Spleen (tissue), 11 donors: ENCODE measurements at regions not wholly inside any gene's neighbourhood (a gene's known extent, or its start where the extent isn't known, plus 50 kb on each side); places are given as distances from the start of the nearest gene placed in this dataset.
"Not testable (repeated sequence)": the region's sequence is repeated elsewhere in the genome, so short reads cannot be mapped to it uniquely, and the experiment has no call there.

Experiments
- DNase-seq: peaks from one replicate; pipeline ENCODE4 v3.0.0-alpha.2; 2020
- H3K27ac ChIP-seq, 8 donors: fragments of 200-600 bp; sonication (generic) in 7 of 8; 1 replicate in 4 of 8; 2 replicates in 4 of 8; pipeline versions ENCODE4 v1.5.0 to v1.8.0; 2016 to 2021; ENCODE audit warnings: inconsistent platforms in 4 of 8, mild to moderate bottlenecking in 4 of 8, moderate library complexity in 1 of 8
- H3K27me3 ChIP-seq, 7 donors: fragments of 200-600 bp; sonication (generic) in 6 of 7; replicated peaks in 1 of 7; 1 replicate in 4 of 7; 2 replicates in 3 of 7; pipeline versions ENCODE4 v1.5.0 to v1.8.0; 2016 to 2021; ENCODE audit warnings: inconsistent platforms in 3 of 7, mild to moderate bottlenecking in 1 of 7
- H3K36me3 ChIP-seq, 6 donors: fragments of 200-600 bp; sonication (generic) in 5 of 6; 1 replicate in 4 of 6; 2 replicates in 2 of 6; pipeline versions ENCODE4 v1.5.0 to v1.8.0; 2016 to 2021; ENCODE audit warnings: inconsistent platforms in 2 of 6
- H3K4me1 ChIP-seq, 6 donors: fragments of 200-600 bp; sonication (generic) in 5 of 6; 1 replicate in 3 of 6; 2 replicates in 3 of 6; pipeline versions ENCODE4 v1.5.0 to v1.8.0; 2016 to 2021; ENCODE audit warnings: inconsistent platforms in 3 of 6
- H3K4me3 ChIP-seq, 8 donors: fragments of 200-600 bp; sonication (generic) in 7 of 8; 1 replicate in 4 of 8; 2 replicates in 4 of 8; pipeline versions ENCODE4 v1.5.0 to v1.8.0; 2016 to 2021; ENCODE audit warnings: inconsistent platforms in 4 of 8, mild to moderate bottlenecking in 4 of 8, moderate library complexity in 2 of 8
- H3K9me3 ChIP-seq, 8 donors: fragments of 200-600 bp; sonication (generic) in 7 of 8; 1 replicate in 4 of 8; 2 replicates in 4 of 8; pipeline versions ENCODE4 v1.5.0 to v1.8.0; 2016 to 2021; ENCODE audit warnings: inconsistent platforms in 4 of 8
- POLR2A ChIP-seq, 3 donors: fragments of 450-650 bp; IDR thresholded peaks; one replicate each; pipeline ENCODE4 v1.5.1; 2017; ENCODE audit warnings: antibody characterized with exemption in 3 of 3, mild to moderate bottlenecking in 1 of 3
- POLR2AphosphoS5 ChIP-seq, 3 donors: sonication (generic); formaldehyde crosslinking; IDR thresholded peaks; one replicate each; pipeline ENCODE4 v1.5.1; 2017; ENCODE audit warnings: antibody characterized with exemption in 3 of 3
- WGBS, 5 donors: extraction: QIAGEN DNeasy Blood & Tissue Kit in 3 of 5; methylation state at CpG; one replicate each; pipeline versions ENCODE4 v1.1.5 to v1.1.7; 2013 to 2018; 5-methylcytosine and 5-hydroxymethylcytosine counted together
- intact Hi-C: fragments of 100-400 bp; cut with DNase I; formaldehyde crosslinking; loops from one replicate; pipeline ENCODE4 v1.15.0; 2023; ENCODE audit warnings: low total_unique reads
- TF ChIP-seq, protein P1 (sequence below), 11 experiments: fragments of 200-600 bp in 7 of 11; fragments of 450-650 bp in 4 of 11; sonication (generic) in 4 of 11; IDR thresholded peaks in 8 of 11; conservative IDR thresholded peaks in 3 of 11; 1 replicate in 7 of 11; 2 replicates in 4 of 11; pipeline versions ENCODE4 v1.4.0 to v1.8.0; 2016 to 2021; ENCODE audit warnings: antibody characterized with exemption in 11 of 11, inconsistent platforms in 4 of 11, mild to moderate bottlenecking in 1 of 11
- donor health status: healthy with polysubstance abuse.
- donor health status: DM: no; HTN: no; CAD: no; lungs with moderate emphysema.
- donor health status: DM: no; HTN: no; CAD: no.
- donor health status: Bipolar disorder and iron deficiency.
- donor health status: healthy.
- donor health status: DM: no; HTN: no; CAD: no.
- donor health status: DM: yes; HTN: yes; CAD: no.

GRCh38 chr9:27679338-27679737, 106.1 kb upstream of the C9orf72 start:
- peaks cover 0 to 9% (median 0%) of the 10 kb centered on the region in 7 donors for H3K27me3 ChIP-seq
- no peaks in the 10 kb centered on the region for H3K4me1 ChIP-seq
- intact Hi-C loops: no loop called here
- H3K4me3 ChIP-seq: no peak overlapping the region
- TF ChIP-seq, protein P1, sequence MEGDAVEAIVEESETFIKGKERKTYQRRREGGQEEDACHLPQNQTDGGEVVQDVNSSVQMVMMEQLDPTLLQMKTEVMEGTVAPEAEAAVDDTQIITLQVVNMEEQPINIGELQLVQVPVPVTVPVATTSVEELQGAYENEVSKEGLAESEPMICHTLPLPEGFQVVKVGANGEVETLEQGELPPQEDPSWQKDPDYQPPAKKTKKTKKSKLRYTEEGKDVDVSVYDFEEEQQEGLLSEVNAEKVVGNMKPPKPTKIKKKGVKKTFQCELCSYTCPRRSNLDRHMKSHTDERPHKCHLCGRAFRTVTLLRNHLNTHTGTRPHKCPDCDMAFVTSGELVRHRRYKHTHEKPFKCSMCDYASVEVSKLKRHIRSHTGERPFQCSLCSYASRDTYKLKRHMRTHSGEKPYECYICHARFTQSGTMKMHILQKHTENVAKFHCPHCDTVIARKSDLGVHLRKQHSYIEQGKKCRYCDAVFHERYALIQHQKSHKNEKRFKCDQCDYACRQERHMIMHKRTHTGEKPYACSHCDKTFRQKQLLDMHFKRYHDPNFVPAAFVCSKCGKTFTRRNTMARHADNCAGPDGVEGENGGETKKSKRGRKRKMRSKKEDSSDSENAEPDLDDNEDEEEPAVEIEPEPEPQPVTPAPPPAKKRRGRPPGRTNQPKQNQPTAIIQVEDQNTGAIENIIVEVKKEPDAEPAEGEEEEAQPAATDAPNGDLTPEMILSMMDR (IDR thresholded peaks at IDR 0.05 in 8 of 11, conservative IDR thresholded peaks at IDR 0.05 in 3 of 11): no peak
- TF ChIP-seq POLR2A (IDR thresholded peaks at IDR 0.05): no peak
- TF ChIP-seq POLR2AphosphoS5 (IDR thresholded peaks at IDR 0.05): no peak
- H3K9me3 ChIP-seq: no peaks in the 10 kb centered on the region
- no peaks in the 10 kb centered on the region for H3K36me3 ChIP-seq
- WGBS, 5 donors: 75 to 84% (median 80%) methylated on average over 2 of the region's 2 CpGs
- H3K27ac ChIP-seq: no peak overlapping the region
- no peak for DNase-seq

DNA sequence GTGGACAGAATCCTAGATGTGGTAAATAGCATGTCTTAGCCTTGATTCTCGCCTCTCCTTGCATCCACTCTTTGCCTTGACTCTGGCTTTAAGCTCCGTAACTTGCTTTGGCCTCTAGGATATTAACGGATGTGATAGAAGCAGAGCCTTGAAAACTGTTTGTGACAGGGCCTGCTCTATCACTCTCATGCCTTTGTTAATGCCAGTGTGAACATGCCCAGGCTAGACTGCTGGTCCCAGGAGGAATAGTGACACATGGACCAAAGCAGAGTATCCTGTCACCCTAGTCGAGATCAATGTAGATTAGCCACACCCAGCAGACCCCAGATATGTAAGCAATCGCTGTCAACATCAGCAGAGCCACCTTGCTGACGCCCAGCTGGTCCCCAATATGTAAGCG, 109.9 kb upstream of the C9orf72 start:
- H3K36me3 ChIP-seq: no peaks in the 10 kb centered on the region
- TF ChIP-seq POLR2AphosphoS5 (IDR thresholded peaks at IDR 0.05) (no peak), POLR2A (IDR thresholded peaks at IDR 0.05) (no peak)
- TF ChIP-seq, protein P1 (IDR thresholded peaks at IDR 0.05 in 8 of 11, conservative IDR thresholded peaks at IDR 0.05 in 3 of 11): no peak
- H3K27me3 ChIP-seq: no peaks in the 10 kb centered on the region
- no peaks in the 10 kb centered on the region for H3K4me1 ChIP-seq
- no peak overlapping the region for H3K4me3 ChIP-seq
- WGBS, 5 donors: 81 to 90% (median 85%) methylated on average over 7 of the region's 7 CpGs
- H3K9me3 ChIP-seq: no peaks in the 10 kb centered on the region
- intact Hi-C loops: no loop called here
- no peak for DNase-seq
- no peak overlapping the region for H3K27ac ChIP-seq

DNA sequence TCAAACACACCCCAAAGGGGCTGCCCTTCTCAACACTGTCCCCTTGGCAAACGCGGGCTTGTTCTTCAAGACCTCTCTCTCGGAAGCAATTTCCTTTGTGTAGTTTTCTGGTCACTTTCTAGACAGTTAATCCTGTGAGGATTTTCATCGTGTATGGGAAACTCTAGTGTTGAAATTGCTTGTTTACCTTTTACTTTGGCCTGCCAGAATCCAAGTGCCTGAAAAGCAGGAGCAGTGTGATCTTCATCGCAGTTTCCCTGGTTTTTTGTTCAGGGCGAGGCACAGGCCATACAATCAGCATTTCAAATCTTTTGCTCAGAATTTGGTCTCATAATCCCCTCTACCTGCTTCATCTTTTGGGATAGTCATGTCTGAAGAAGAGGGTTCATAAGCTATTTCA, 115.7 kb upstream of the C9orf72 start:
- Histone ChIP-seq H3K27ac (no peak overlapping the region), H3K36me3 (no peaks in the 10 kb centered on the region), H3K9me3 (no peaks in the 10 kb centered on the region), H3K27me3 (no peaks in the 10 kb centered on the region), H3K4me1 (no peaks in the 10 kb centered on the region), H3K4me3 (no peak overlapping the region)
- no peak for DNase-seq
- 87 to 93% (median 90%) methylated on average over 6 of the region's 6 CpGs for WGBS, 5 donors
- TF ChIP-seq, protein P1 (IDR thresholded peaks at IDR 0.05 in 8 of 11, conservative IDR thresholded peaks at IDR 0.05 in 3 of 11): no peak
- no peak for TF ChIP-seq POLR2A (IDR thresholded peaks at IDR 0.05)
- TF ChIP-seq POLR2AphosphoS5 (IDR thresholded peaks at IDR 0.05): no peak
- intact Hi-C loops: no loop called here

DNA sequence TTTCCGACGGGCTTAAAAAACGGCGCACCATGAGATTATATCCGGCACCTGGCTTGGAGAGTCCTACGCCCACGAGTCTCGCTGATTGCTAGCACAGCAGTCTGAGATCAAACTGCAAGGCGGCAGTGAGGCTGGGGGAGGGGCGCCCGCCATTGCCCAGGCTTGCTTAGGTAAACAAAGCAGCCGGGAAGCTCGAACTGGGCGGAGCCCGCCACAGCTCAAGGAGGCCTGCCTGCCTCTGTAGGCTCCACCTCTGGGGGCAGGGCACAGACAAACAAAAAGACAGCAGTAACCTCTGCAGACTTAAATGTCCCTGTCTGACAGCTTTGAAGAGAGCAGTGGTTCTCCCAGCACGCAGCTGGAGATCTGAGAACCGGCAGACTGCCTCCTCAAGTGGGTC, 117.5 kb upstream of the C9orf72 start:
- H3K4me3 ChIP-seq, H3K4me1 ChIP-seq, H3K36me3 ChIP-seq, H3K27ac ChIP-seq, H3K9me3 ChIP-seq, intact Hi-C loops, H3K27me3 ChIP-seq, DNase-seq: not testable (repeated sequence)
- WGBS, 5 donors: 79 to 100% (median 87%) methylated on average over 3 to 11 of the region's 17 CpGs

GRCh38 chr9:27699621-27700020, 126.3 kb upstream of the C9orf72 start:
- H3K4me3 ChIP-seq: no peak overlapping the region
- 30 to 64% (median 50%) methylated on average over 1 of the region's 1 CpG for WGBS, 5 donors
- TF ChIP-seq, protein P1 (IDR thresholded peaks at IDR 0.05 in 8 of 11, conservative IDR thresholded peaks at IDR 0.05 in 3 of 11): no peak

More at GRCh38 chr9:27699621-27700020, 126.3 kb upstream of the C9orf72 start:
- Histone ChIP-seq H3K27ac (no peak overlapping the region), H3K9me3 (no peaks in the 10 kb centered on the region), H3K27me3 (no peaks in the 10 kb centered on the region), H3K4me1 (peaks cover 0 to 18% (median 0%) of the 10 kb centered on the region in 6 donors), H3K36me3 (no peaks in the 10 kb centered on the region)
- no peak for DNase-seq
- intact Hi-C loops: no loop called here
